Kidney (tissue), 13 donors: ENCODE measurements at regions not wholly inside any gene's neighbourhood (a gene's known extent, or its start where the extent isn't known, plus 50 kb on each side); places are given as distances from the start of the nearest gene placed in this dataset.

Experiments used
- DNase-seq, 5 donors: peaks; one replicate each; pipeline ENCODE4 v3.0.0-alpha.2; 2013 to 2020
- FAIRE-seq: peaks from 2 replicates; lab custom pipeline; 2012; peaks lifted over from hg19 to GRCh38; lab: Jason Lieb, UNC
- H3K27ac ChIP-seq, 2 donors: one replicate each; pipeline ENCODE4 v1.7.0; 2013; ENCODE audit warnings: low read depth in 2 of 2, low read length in 2 of 2, inconsistent platforms in 1 of 2
- H3K27me3 ChIP-seq: one replicate; pipeline ENCODE4 v1.7.1; 2013; ENCODE audit warnings: low read length, inconsistent platforms; ENCODE audit not compliant: control insufficient read depth, insufficient read depth
- H3K36me3 ChIP-seq, 3 donors: one replicate each; pipeline versions ENCODE4 v1.7.0 to v1.7.1; 2013; ENCODE audit warnings: low read length in 3 of 3, control low read depth in 1 of 3, inconsistent platforms in 1 of 3; ENCODE audit not compliant: insufficient read depth in 3 of 3, control insufficient read depth in 2 of 3
- H3K4me1 ChIP-seq, 3 donors: one replicate each; pipeline versions ENCODE4 v1.7.0 to v1.7.1; 2013; ENCODE audit warnings: low read length in 3 of 3, inconsistent platforms in 1 of 3, low read depth in 1 of 3; ENCODE audit not compliant: control insufficient read depth in 2 of 3, insufficient read depth in 2 of 3
- H3K4me3 ChIP-seq, 3 donors: one replicate each; pipeline versions ENCODE4 v1.7.0 to v1.8.1; 2013; ENCODE audit warnings: low read length in 3 of 3, control low read depth in 1 of 3, inconsistent platforms in 1 of 3
- H3K9ac ChIP-seq, 3 donors: one replicate each; pipeline versions ENCODE4 v1.7.0 to v1.7.1; 2013; ENCODE audit warnings: low read length in 3 of 3, control low read depth in 1 of 3, inconsistent platforms in 1 of 3
- H3K9me3 ChIP-seq, 3 donors: one replicate each; pipeline versions ENCODE4 v1.7.0 to v1.7.1; 2013; ENCODE audit warnings: low read length in 3 of 3, control low read depth in 1 of 3, inconsistent platforms in 1 of 3; ENCODE audit not compliant: control insufficient read depth in 2 of 3, insufficient read depth in 1 of 3
- intact Hi-C: fragments of 100-400 bp; cut with DNase I; formaldehyde crosslinking; loops from one replicate; pipeline ENCODE4 v1.11.1; 2022
- TF ChIP-seq, protein P1 (sequence below): IDR thresholded peaks from 3 replicates; pipeline ENCODE4 v1.5.1; 2012; ENCODE audit warnings: mild to moderate bottlenecking, moderate library complexity, borderline replicate concordance; ENCODE audit not compliant: insufficient read depth; ENCODE audit errors: extremely low read depth
- donor health status: control.
- donor health status: control.
- donor health status: control.
- donor health status: control.
- donor health status: control.
- donor health status: DM: yes; HTN: yes; CAD: no.
- donor health status: Normal renal cell carcinoma (clear cell type).

DNA sequence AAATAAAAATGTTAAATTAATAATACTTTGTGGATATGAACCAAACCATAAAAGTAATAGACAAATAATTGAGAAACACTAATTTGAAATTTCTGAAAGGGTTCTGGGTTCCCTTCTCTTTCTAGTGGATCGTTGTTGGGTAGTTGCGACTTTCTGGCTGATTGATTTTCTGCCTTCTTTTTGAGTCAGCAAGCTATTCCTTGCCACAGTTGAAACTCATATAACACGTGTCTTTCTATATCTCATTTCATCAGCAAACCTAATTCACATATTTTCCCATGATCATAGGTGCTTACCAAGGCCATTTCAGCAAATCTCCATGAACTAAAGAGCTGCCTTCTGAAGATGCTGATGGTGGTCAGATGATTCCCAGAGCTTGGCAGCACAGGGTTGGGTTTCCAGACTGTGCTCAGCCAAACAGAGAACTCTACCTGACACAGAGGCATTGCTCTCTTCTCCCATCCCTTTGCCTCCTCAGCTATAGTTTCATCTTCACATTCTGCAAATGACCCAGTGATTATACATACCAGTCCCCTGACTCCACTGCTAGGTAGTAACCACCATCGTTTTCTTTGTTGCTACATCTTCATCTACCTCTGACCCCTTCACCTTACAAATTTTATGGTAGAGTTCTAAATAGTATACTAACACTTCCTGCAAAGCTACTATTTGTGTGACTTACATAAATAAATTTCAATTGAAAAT lies 383.9 kb upstream of the DPH6 start:
- DNase-seq (no peak), FAIRE-seq (no peak)
- TF ChIP-seq, protein P1, sequence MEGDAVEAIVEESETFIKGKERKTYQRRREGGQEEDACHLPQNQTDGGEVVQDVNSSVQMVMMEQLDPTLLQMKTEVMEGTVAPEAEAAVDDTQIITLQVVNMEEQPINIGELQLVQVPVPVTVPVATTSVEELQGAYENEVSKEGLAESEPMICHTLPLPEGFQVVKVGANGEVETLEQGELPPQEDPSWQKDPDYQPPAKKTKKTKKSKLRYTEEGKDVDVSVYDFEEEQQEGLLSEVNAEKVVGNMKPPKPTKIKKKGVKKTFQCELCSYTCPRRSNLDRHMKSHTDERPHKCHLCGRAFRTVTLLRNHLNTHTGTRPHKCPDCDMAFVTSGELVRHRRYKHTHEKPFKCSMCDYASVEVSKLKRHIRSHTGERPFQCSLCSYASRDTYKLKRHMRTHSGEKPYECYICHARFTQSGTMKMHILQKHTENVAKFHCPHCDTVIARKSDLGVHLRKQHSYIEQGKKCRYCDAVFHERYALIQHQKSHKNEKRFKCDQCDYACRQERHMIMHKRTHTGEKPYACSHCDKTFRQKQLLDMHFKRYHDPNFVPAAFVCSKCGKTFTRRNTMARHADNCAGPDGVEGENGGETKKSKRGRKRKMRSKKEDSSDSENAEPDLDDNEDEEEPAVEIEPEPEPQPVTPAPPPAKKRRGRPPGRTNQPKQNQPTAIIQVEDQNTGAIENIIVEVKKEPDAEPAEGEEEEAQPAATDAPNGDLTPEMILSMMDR, result no peak
- no peak overlapping the region for H3K27ac ChIP-seq
- no peaks in the 10 kb centered on the region for H3K9me3 ChIP-seq
- H3K36me3 ChIP-seq, result no peaks in the 10 kb centered on the region
- no peak overlapping the region for H3K9ac ChIP-seq
- no peak overlapping the region for H3K4me3 ChIP-seq
- H3K4me1 ChIP-seq, result no peaks in the 10 kb centered on the region
- intact Hi-C loops, result no loop called here
- no peaks in the 10 kb centered on the region for H3K27me3 ChIP-seq

DNA sequence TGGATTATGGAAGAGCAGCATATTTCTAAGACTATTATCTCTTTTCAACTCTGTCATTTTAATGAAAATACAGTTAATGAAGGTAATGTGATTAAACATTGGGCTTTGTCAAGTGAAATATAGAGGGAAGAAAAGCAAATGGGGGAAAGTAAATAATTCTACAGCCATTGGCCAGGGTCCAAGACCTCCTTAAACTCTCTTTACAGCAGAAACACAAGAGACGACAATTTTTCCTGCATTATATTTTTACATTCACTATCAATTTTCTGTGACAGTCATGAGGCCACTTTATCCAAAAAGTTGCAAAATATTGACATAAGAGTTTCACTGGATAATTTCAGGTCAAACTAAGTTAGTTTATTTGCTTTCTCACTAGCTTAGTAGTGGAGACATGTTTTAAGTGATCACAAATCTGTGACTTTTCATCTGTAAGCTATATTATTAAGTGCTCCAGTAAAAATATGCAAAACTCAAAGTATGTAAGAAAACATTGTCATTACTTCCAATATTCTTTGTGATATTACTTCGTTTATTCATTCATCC lies 385.9 kb upstream of the DPH6 start:
- Histone ChIP-seq H3K4me1 (no peaks in the 10 kb centered on the region), H3K9me3 (no peaks in the 10 kb centered on the region), H3K36me3 (no peaks in the 10 kb centered on the region), H3K9ac (no peak overlapping the region), H3K27me3 (no peaks in the 10 kb centered on the region), H3K4me3 (no peak overlapping the region), H3K27ac (no peak overlapping the region)
- FAIRE-seq (no peak), DNase-seq (peak in 2 of 5 donors; percentile 10 to 59)
- TF ChIP-seq, protein P1, result no peak
- intact Hi-C loops, result no loop called here

DNA sequence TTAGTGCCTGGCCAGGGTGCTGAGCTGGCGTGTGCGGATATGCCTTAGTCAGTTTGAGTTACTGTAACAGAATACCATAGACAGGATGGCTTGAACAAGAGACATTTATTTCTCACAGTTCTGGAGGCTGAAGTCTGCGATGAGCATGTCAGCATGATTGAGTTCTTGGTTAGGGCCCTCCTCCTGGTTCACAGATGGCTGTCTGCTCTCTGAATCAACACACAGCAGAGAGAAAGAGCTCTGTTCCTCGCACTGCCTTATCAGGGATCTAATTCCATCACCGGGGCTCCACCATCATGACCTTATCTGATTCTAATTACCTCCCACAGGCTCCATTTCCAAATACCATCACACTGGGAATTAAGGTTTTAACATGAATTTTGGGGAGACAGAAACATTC lies 386.6 kb upstream of the DPH6 start:
- DNase-seq (peak in 4 of 5 donors; percentile 31 to 59 (median 46)), FAIRE-seq (no peak)
- intact Hi-C loops, result no loop called here
- Histone ChIP-seq H3K9me3 (no peaks in the 10 kb centered on the region), H3K36me3 (no peaks in the 10 kb centered on the region), H3K27me3 (no peaks in the 10 kb centered on the region), H3K4me1 (no peaks in the 10 kb centered on the region), H3K4me3 (no peak overlapping the region), H3K9ac (no peak overlapping the region), H3K27ac (no peak overlapping the region)
- TF ChIP-seq, protein P1, result no peak

DNA sequence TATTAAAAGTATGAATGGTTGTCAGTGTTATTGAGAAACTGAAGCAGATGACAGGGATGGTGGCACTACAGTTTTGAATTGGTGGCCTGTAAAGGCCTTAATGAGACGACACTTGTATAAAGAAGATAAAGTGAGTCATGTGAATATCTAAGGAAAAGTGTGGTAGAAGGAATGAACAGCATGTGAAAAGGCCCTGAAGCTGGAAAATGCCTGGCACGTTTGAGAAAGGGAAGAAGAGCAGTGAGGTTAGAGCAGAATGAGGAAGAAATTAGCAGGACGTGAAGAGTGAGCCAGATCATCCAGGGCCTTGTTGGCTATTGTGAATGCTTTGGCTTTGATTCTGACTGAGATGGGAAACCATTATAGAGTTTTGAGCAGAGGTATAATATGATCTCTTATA lies 387.6 kb upstream of the DPH6 start:
- Histone ChIP-seq H3K27me3 (no peaks in the 10 kb centered on the region), H3K27ac (no peak overlapping the region), H3K36me3 (no peaks in the 10 kb centered on the region), H3K4me3 (no peak overlapping the region), H3K9ac (no peak overlapping the region), H3K4me1 (no peaks in the 10 kb centered on the region), H3K9me3 (no peaks in the 10 kb centered on the region)
- TF ChIP-seq, protein P1, result no peak
- no peak for DNase-seq
- intact Hi-C loops, result no loop called here
- FAIRE-seq, result no peak
